ENCODE measurements at regions not wholly inside any gene's neighbourhood (a gene's known extent, or its start where the extent isn't known, plus 50 kb on each side); places are given as distances from the start of the nearest gene placed in this dataset.

GRCh38 chr3:68242606-68243005, 588.2 kb upstream of the SUCLG2 start:
- ChIA-PET POLR2A (no interaction called here), CTCF (no interaction called here)
- H3K9me3 ChIP-seq = no peaks in the 10 kb centered on the region
- H3K4me2 ChIP-seq = no peak overlapping the region
- FAIRE-seq = no peak
- DNase-seq (ENCODE audit: low read depth in 1 of 2, low spot score in 1 of 2) = no peak
- ATAC-seq = no peak
- TF ChIP-seq HEYL (CRISPR knock-in tag; IDR thresholded peaks at IDR 0.05) (no peak), ZC3H11A (IDR thresholded peaks at IDR 0.05) (no peak), SREBF2 (IDR thresholded peaks at IDR 0.05) (no peak), KDM5A (IDR thresholded peaks at IDR 0.05) (no peak), NR3C1 (IDR thresholded peaks at IDR 0.05) (no peak), GATA3 (IDR thresholded peaks at IDR 0.05; ENCODE audit: borderline replicate concordance) (no peak), CBX8 (IDR thresholded peaks at IDR 0.05) (no peak), NFE2L2 (conservative IDR thresholded peaks at IDR 0.05; ENCODE audit: low read length) (no peak), POLR2A (IDR thresholded peaks at IDR 0.05; ENCODE audit: low read length) (no peak), CTCF (IDR thresholded peaks at IDR 0.05) (no peak), TP53 (CRISPR knock-in tag; IDR thresholded peaks at IDR 0.05) (no peak), HES2 (IDR thresholded peaks at IDR 0.05) (no peak), ATOH8 (CRISPR knock-in tag; IDR thresholded peaks at IDR 0.05; ENCODE audit: low read depth) (no peak), JUNB (IDR thresholded peaks at IDR 0.05) (no peak), FOSL2 (IDR thresholded peaks at IDR 0.05) (no peak), FOSL2 (CRISPR knock-in tag; IDR thresholded peaks at IDR 0.05) (no peak), USF2 (IDR thresholded peaks at IDR 0.05) (no peak), RAD21 (conservative IDR thresholded peaks at IDR 0.05 in 1 of 2, IDR thresholded peaks at IDR 0.05 in 1 of 2) (no peak)
- no peak overlapping the region for H3K4me3 ChIP-seq
- H3K27ac ChIP-seq = no peak overlapping the region
- no peaks in the 10 kb centered on the region for H3K4me1 ChIP-seq
- 0% methylated on average over 1 of the region's 1 CpG for WGBS (ENCODE audit: missing lambda C conversion rate)

GRCh38 chr3:68239542-68239941, 585.1 kb upstream of the SUCLG2 start:
- DNase-seq (ENCODE audit: low read depth in 1 of 2, low spot score in 1 of 2) (no peak), FAIRE-seq (no peak), ATAC-seq (no peak)
- H3K4me1 ChIP-seq = no peaks in the 10 kb centered on the region
- CTCF ChIA-PET = no interaction called here
- no peak for TF ChIP-seq RFX5 (IDR thresholded peaks at IDR 0.05)
- TF ChIP-seq MAZ (IDR thresholded peaks at IDR 0.05; ENCODE audit: borderline replicate concordance, low read depth, low read length) = no peak
- TF ChIP-seq TP53 (CRISPR knock-in tag; IDR thresholded peaks at IDR 0.05) = no peak
- TF ChIP-seq EP300 (IDR thresholded peaks at IDR 0.05) = no peak
- no peak for TF ChIP-seq RNF2 (IDR thresholded peaks at IDR 0.05; ENCODE audit: borderline replicate concordance, low read depth)
- no peak for TF ChIP-seq GATA3 (IDR thresholded peaks at IDR 0.05; ENCODE audit: borderline replicate concordance)
- TF ChIP-seq CBX8 (IDR thresholded peaks at IDR 0.05) = no peak
- TF ChIP-seq POLR2A (IDR thresholded peaks at IDR 0.05; ENCODE audit: low read length) = no peak
- TF ChIP-seq FOSL2 (IDR thresholded peaks at IDR 0.05) = no peak
- no peak for TF ChIP-seq FOSL2 (CRISPR knock-in tag; IDR thresholded peaks at IDR 0.05)
- no peak for TF ChIP-seq RCOR1 (IDR thresholded peaks at IDR 0.05; ENCODE audit: low read depth, low read length)
- no peak for TF ChIP-seq JUNB (IDR thresholded peaks at IDR 0.05)
- H3K4me2 ChIP-seq = no peak overlapping the region
- POLR2A ChIA-PET = no interaction called here
- H3K27ac ChIP-seq = no peak overlapping the region
- H3K9me3 ChIP-seq = no peaks in the 10 kb centered on the region
- WGBS (ENCODE audit: missing lambda C conversion rate) = 9% methylated on average over 1 of the region's 1 CpG
- H3K4me3 ChIP-seq = no peak overlapping the region

Measured in A549 (cell line).